IMR-90 (cell line): ENCODE measurements at regions not wholly inside any gene's neighbourhood (a gene's known extent, or its start where the extent isn't known, plus 50 kb on each side); places are given as distances from the start of the nearest gene placed in this dataset.
A peak's percentile ranks its signal among the peaks of the same experiment; 100 is the strongest.

Source experiments
- ATAC-seq: fragments of 200-7000 bp; cut with Tn5 transposase; 2 replicates; pipeline ENCODE4 v1.9.1; 2020; ENCODE audit warnings: low read depth, mild to moderate bottlenecking, moderate library complexity
- BruUV-seq: library from RNA; stranded (reverse); fragments of 400-500 nt; replicated peaks from 2 replicates; lab custom pipeline; 2021; lab: Mats Ljungman, UMichigan
- CTCF ChIA-PET: fragments of 300-600 bp; formaldehyde crosslinking; extraction: SDS; loops from one replicate; lab custom pipeline; 2021; ENCODE audit warnings: antibody characterized with exemption; lab: Yijun Ruan, JAX
- POLR2A ChIA-PET: fragments of 300-600 bp; sonication (Branson Sonifier 250); formaldehyde crosslinking; loops from one replicate; lab custom pipeline; 2022; ENCODE audit warnings: antibody characterized with exemption; ENCODE audit not compliant: unreplicated experiment; lab: Charles Lee
- DNase-seq: peaks from one replicate; pipeline ENCODE4 v3.0.0; 2013
- H2AFZ ChIP-seq: replicated peaks from 2 replicates; pipeline ENCODE3; 2013; ENCODE audit warnings: low read length, mild to moderate bottlenecking; ENCODE audit not compliant: poor library complexity
- H2AK5ac ChIP-seq: 2 replicates; pipeline ENCODE4 v1.6.1; 2013; ENCODE audit warnings: low read depth, low read length, inconsistent platforms
- H2AK9ac ChIP-seq: replicated peaks from 2 replicates; pipeline ENCODE3; 2013; ENCODE audit warnings: mild to moderate bottlenecking, low read depth, low read length, moderate library complexity; ENCODE audit not compliant: poor library complexity
- H2BK120ac ChIP-seq: 2 replicates; pipeline ENCODE4 v1.6.1; 2013; ENCODE audit warnings: low read depth, low read length, inconsistent platforms
- H2BK15ac ChIP-seq: 3 replicates; pipeline ENCODE4 v1.6.1; 2013; ENCODE audit warnings: low read depth, low read length, inconsistent platforms
- H2BK20ac ChIP-seq: 2 replicates; pipeline ENCODE4 v1.6.1; 2013; ENCODE audit warnings: low read depth, mild to moderate bottlenecking, inconsistent platforms, low read length, moderate library complexity
- H2BK5ac ChIP-seq: 2 replicates; pipeline ENCODE4 v1.6.1; 2013; ENCODE audit warnings: mild to moderate bottlenecking, low read depth, low read length, inconsistent platforms; ENCODE audit not compliant: poor library complexity, severe bottlenecking
- H3K14ac ChIP-seq: replicated peaks from 2 replicates; pipeline ENCODE4 v1.6.1; 2013; ENCODE audit warnings: low read depth, low read length, inconsistent platforms
- H3K18ac ChIP-seq: 2 replicates; pipeline ENCODE4 v1.6.1; 2013; ENCODE audit warnings: low read depth, low read length, control low read depth
- H3K23ac ChIP-seq: 2 replicates; pipeline ENCODE4 v1.6.1; 2013; ENCODE audit warnings: low read depth, low read length, inconsistent platforms
- H3K27ac ChIP-seq: 2 replicates; pipeline ENCODE4 v1.5.1; 2013; ENCODE audit warnings: mild to moderate bottlenecking, control low read depth, low read length; ENCODE audit not compliant: insufficient read depth
- H3K27me3 ChIP-seq: 2 replicates; pipeline ENCODE4 v1.6.1; 2013; ENCODE audit warnings: low read length; ENCODE audit not compliant: control insufficient read depth, insufficient read depth
- H3K36me3 ChIP-seq: 2 replicates; pipeline ENCODE4 v1.6.1; 2013; ENCODE audit warnings: low read length, mixed read lengths; ENCODE audit not compliant: control insufficient read depth, insufficient read depth
- H3K4ac ChIP-seq: 2 replicates; pipeline ENCODE4 v1.6.1; 2013; ENCODE audit warnings: low read depth, low read length, inconsistent platforms
- H3K4me1 ChIP-seq: 2 replicates; pipeline ENCODE4 v1.6.1; 2013; ENCODE audit warnings: low read length, mixed read lengths; ENCODE audit not compliant: control insufficient read depth, insufficient read depth
- H3K4me2 ChIP-seq: 2 replicates; pipeline ENCODE4 v1.6.1; 2013; ENCODE audit warnings: low read depth, mild to moderate bottlenecking, control low read depth, low read length, moderate library complexity
- H3K4me3 ChIP-seq: 2 replicates; pipeline ENCODE4 v1.5.1; 2013; ENCODE audit warnings: low read depth, mild to moderate bottlenecking, control low read depth, low read length, moderate library complexity; ENCODE audit not compliant: insufficient read depth
- H3K56ac ChIP-seq: 2 replicates; pipeline ENCODE4 v1.6.1; 2013; ENCODE audit warnings: low read length, inconsistent platforms; ENCODE audit not compliant: insufficient read depth; ENCODE audit errors: extremely low read depth
- H3K79me1 ChIP-seq, 2 experiments: 2 replicates each; pipeline ENCODE4 v1.6.1; 2013; ENCODE audit warnings: low read length in 2 of 2, inconsistent platforms in 1 of 2, low read depth in 1 of 2
- H3K9ac ChIP-seq: 2 replicates; pipeline ENCODE4 v1.6.1; 2013; ENCODE audit warnings: low read depth, low read length, control low read depth
- H3K9me1 ChIP-seq: 2 replicates; pipeline ENCODE4 v1.6.1; 2013; ENCODE audit warnings: low read length, inconsistent platforms; ENCODE audit not compliant: insufficient read depth
- H3K9me3 ChIP-seq: 2 replicates; pipeline ENCODE4 v1.6.1; 2013; ENCODE audit warnings: low read length; ENCODE audit not compliant: control insufficient read depth, insufficient read depth
- H4K20me1 ChIP-seq: 2 replicates; pipeline ENCODE4 v1.6.1; 2013; ENCODE audit warnings: low read length, inconsistent platforms; ENCODE audit not compliant: insufficient read depth
- H4K5ac ChIP-seq: 2 replicates; pipeline ENCODE4 v1.6.1; 2013; ENCODE audit warnings: mild to moderate bottlenecking, low read depth, low read length, control low read depth
- H4K8ac ChIP-seq, 2 experiments: 2 replicates each; pipeline ENCODE4 v1.6.1; 2013; ENCODE audit warnings: low read depth in 2 of 2, low read length in 2 of 2, control low read depth in 1 of 2, inconsistent platforms in 1 of 2
- H4K91ac ChIP-seq: 2 replicates; pipeline ENCODE4 v1.6.1; 2013; ENCODE audit warnings: low read depth, low read length, inconsistent platforms; ENCODE audit not compliant: insufficient read depth
- BHLHE40 ChIP-seq: fragments of 150-350 bp; IDR thresholded peaks from 2 replicates; pipeline ENCODE4 v1.6.1; 2016; ENCODE audit warnings: mild to moderate bottlenecking, low read depth, low read length
- CEBPB ChIP-seq: IDR thresholded peaks from 2 replicates; pipeline ENCODE4 v1.6.1; 2012; ENCODE audit warnings: low read depth, low read length, improper control_type of control experiment
- CHD1 ChIP-seq: IDR thresholded peaks from 2 replicates; pipeline ENCODE4 v1.6.1; 2012; ENCODE audit warnings: low read depth, low read length, improper control_type of control experiment
- CTCF ChIP-seq: conservative IDR thresholded peaks from 2 replicates; pipeline ENCODE4 v1.5.1; 2012; ENCODE audit warnings: mild to moderate bottlenecking, low read depth, low read length, improper control_type of control experiment
- ELK1 ChIP-seq: fragments of 150-350 bp; IDR thresholded peaks from 2 replicates; pipeline ENCODE4 v1.6.1; 2016; ENCODE audit warnings: low read depth, mild to moderate bottlenecking, low read length, moderate library complexity, borderline replicate concordance
- FOS ChIP-seq: fragments of 150-350 bp; IDR thresholded peaks from 2 replicates; pipeline ENCODE4 v1.6.1; 2016; ENCODE audit warnings: low read depth, low read length
- MAFK ChIP-seq: IDR thresholded peaks from 2 replicates; pipeline ENCODE4 v1.6.1; 2012; ENCODE audit warnings: low read depth, low read length, improper control_type of control experiment
- MAZ ChIP-seq: IDR thresholded peaks from 2 replicates; pipeline ENCODE4 v1.6.1; 2012; ENCODE audit warnings: low read depth, mild to moderate bottlenecking, low read length, improper control_type of control experiment, moderate library complexity, borderline replicate concordance
- MXI1 ChIP-seq: IDR thresholded peaks from 2 replicates; pipeline ENCODE4 v1.6.1; 2012; ENCODE audit warnings: low read depth, mild to moderate bottlenecking, low read length, moderate library complexity, borderline replicate concordance
- NFE2L2 ChIP-seq: fragments of 150-350 bp; IDR thresholded peaks from 2 replicates; pipeline ENCODE4 v1.6.1; 2016; ENCODE audit warnings: low read depth, mild to moderate bottlenecking, low read length
- POLR2A ChIP-seq: IDR thresholded peaks from 2 replicates; pipeline ENCODE4 v1.6.1; 2012; ENCODE audit warnings: mild to moderate bottlenecking, low read depth, low read length
- RAD21 ChIP-seq: IDR thresholded peaks from 2 replicates; pipeline ENCODE4 v1.6.1; 2012; ENCODE audit warnings: low read length, improper control_type of control experiment
- RCOR1 ChIP-seq: IDR thresholded peaks from 2 replicates; pipeline ENCODE4 v1.6.1; 2012; ENCODE audit warnings: mild to moderate bottlenecking, low read length, improper control_type of control experiment; ENCODE audit not compliant: insufficient replicate concordance
- RFX5 ChIP-seq: IDR thresholded peaks from 2 replicates; pipeline ENCODE4 v1.8.0; 2012; ENCODE audit warnings: low read depth, mild to moderate bottlenecking, low read length, moderate library complexity
- SMC3 ChIP-seq: fragments of 150-350 bp; IDR thresholded peaks from 2 replicates; pipeline ENCODE4 v1.6.1; 2016; ENCODE audit warnings: low read depth, mild to moderate bottlenecking, antibody characterized with exemption, low read length, moderate library complexity
- WGBS, 2 experiments: methylation state at CpG; one replicate each; pipeline versions ENCODE4 v1.1.5 to v1.1.7; 2013; ENCODE audit warnings: missing lambda C conversion rate in 2 of 2; ENCODE audit not compliant: insufficient read length in 1 of 2; ENCODE audit errors: extremely low coverage in 2 of 2; 5-methylcytosine and 5-hydroxymethylcytosine counted together
- dilution Hi-C: fragments of 300-500 bp; cut with HindIII; formaldehyde crosslinking; loops from one replicate; pipeline ENCODE4 v1.14.3; 2018; ENCODE audit warnings: low sequenced_read_pairs; ENCODE audit not compliant: unreplicated experiment
- in situ Hi-C: fragments of 300-500 bp; cut with MboI; formaldehyde crosslinking; loops from 3 replicates; pipeline ENCODE4 v1.14.3; 2019; ENCODE audit warnings: low sequenced_read_pairs, inconsistent platforms, mixed read lengths
- intact Hi-C: fragments of 100-400 bp; cut with micrococcal nuclease; formaldehyde crosslinking; loops from 2 replicates; pipeline ENCODE4 v1.10.0; 2022
- TF ChIP-seq, protein P1 (sequence below): fragments of 150-350 bp; IDR thresholded peaks from 2 replicates; pipeline ENCODE4 v1.6.1; 2017; ENCODE audit warnings: mild to moderate bottlenecking, antibody characterized with exemption, low read length, low read depth

DNA sequence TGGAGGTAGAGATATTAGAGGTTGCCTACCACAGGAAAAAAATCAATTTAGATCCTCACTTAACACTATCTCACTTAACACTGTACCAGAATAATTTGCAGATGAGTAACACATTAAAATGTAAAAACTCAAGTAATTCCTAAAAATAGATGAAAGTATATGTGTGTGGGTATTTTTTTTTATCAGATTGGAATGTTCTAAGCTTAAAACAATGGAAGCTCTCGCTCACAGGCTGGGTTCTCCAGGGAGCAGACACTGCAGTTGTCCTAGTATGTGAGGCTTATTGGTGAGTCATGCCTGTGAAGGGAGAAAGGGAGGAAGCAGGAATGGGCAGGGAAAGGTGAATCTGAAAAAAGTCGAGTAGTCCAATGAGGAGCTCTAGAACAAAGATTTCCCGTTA is 181.3 kb upstream of the ZNF608 start:
- no peaks in the 10 kb centered on the region for H4K20me1 ChIP-seq
- POLR2A ChIA-PET: no interaction called here
- no peak for TF ChIP-seq MXI1
- TF ChIP-seq, protein P1, sequence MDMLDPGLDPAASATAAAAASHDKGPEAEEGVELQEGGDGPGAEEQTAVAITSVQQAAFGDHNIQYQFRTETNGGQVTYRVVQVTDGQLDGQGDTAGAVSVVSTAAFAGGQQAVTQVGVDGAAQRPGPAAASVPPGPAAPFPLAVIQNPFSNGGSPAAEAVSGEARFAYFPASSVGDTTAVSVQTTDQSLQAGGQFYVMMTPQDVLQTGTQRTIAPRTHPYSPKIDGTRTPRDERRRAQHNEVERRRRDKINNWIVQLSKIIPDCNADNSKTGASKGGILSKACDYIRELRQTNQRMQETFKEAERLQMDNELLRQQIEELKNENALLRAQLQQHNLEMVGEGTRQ: no peak
- no peak for TF ChIP-seq MAZ
- TF ChIP-seq CEBPB: no peak
- TF ChIP-seq ELK1: no peak
- no peak for TF ChIP-seq RCOR1
- no peak for TF ChIP-seq SMC3
- TF ChIP-seq FOS: no peak
- no peak for TF ChIP-seq NFE2L2
- no peak for TF ChIP-seq BHLHE40
- no peak for TF ChIP-seq RFX5
- TF ChIP-seq MAFK: no peak
- no peak for TF ChIP-seq CHD1
- TF ChIP-seq POLR2A: no peak
- no peak for TF ChIP-seq RAD21
- no peak for TF ChIP-seq CTCF
- no peak overlapping the region for H2AFZ ChIP-seq
- no peaks in the 10 kb centered on the region for H3K9me1 ChIP-seq
- H4K5ac ChIP-seq: no peak overlapping the region
- H3K4ac ChIP-seq: no peak overlapping the region
- CTCF ChIA-PET: no interaction called here
- H3K27ac ChIP-seq: no peak overlapping the region
- no peaks in the 10 kb centered on the region for H3K36me3 ChIP-seq
- WGBS, 2 experiments: 80% methylated on average over 1 of the region's 3 CpGs; no CpG with 5 or more reads in 1 of the 2 experiments
- H2AK5ac ChIP-seq: no peak overlapping the region
- no peak overlapping the region for H3K4me3 ChIP-seq
- H2BK20ac ChIP-seq: no peak overlapping the region
- no TSS peak for BruUV-seq
- no peak overlapping the region for H2BK5ac ChIP-seq
- H4K91ac ChIP-seq: no peak overlapping the region
- DNase-seq: peak; percentile 41
- no peak overlapping the region for H3K4me2 ChIP-seq
- peaks cover 4% of the 10 kb centered on the region for H3K9me3 ChIP-seq
- H3K9ac ChIP-seq: no peak overlapping the region
- intact Hi-C loops (no loop called here), in situ Hi-C loops (no loop called here), dilution Hi-C loops (no loop called here)
- no peak overlapping the region for H3K18ac ChIP-seq
- no peak overlapping the region for H2BK120ac ChIP-seq
- no peak overlapping the region for H3K23ac ChIP-seq
- H3K79me1 ChIP-seq: no peaks in the 10 kb centered on the region
- no peaks in the 10 kb centered on the region; the same call in 1 of the 2 replicates for H3K4me1 ChIP-seq
- no peak overlapping the region for H3K14ac ChIP-seq
- H4K8ac ChIP-seq: no peak overlapping the region
- H2BK15ac ChIP-seq: no peak overlapping the region; the same call in 2 of the 3 replicates
- no peaks in the 10 kb centered on the region for H3K27me3 ChIP-seq
- H2AK9ac ChIP-seq: no peak overlapping the region
- H3K56ac ChIP-seq: no peak overlapping the region
- no peak for ATAC-seq
